Lower lobe of right lung (tissue), 2 donors: ENCODE measurements at regions not wholly inside any gene's neighbourhood (a gene's known extent, or its start where the extent isn't known, plus 50 kb on each side); places are given as distances from the start of the nearest gene placed in this dataset.

Experiments used
- ATAC-seq, 2 donors: fragments of 200-7000 bp; cut with Tn5 transposase; one replicate each; pipeline ENCODE4 v1.9.1; 2020 to 2022; ENCODE audit warnings: mild to moderate bottlenecking in 2 of 2, moderate library complexity in 2 of 2
- DNase-seq: peaks from one replicate; pipeline ENCODE4 v3.0.0-alpha.2; 2020
- H3K27ac ChIP-seq: fragments of 200-600 bp; one replicate; pipeline ENCODE4 v1.8.0; 2022
- H3K27me3 ChIP-seq: fragments of 200-600 bp; one replicate; pipeline ENCODE4 v1.8.0; 2022; ENCODE audit warnings: low read depth
- H3K36me3 ChIP-seq: fragments of 200-600 bp; one replicate; pipeline ENCODE4 v1.8.0; 2022; ENCODE audit warnings: mild to moderate bottlenecking
- H3K4me1 ChIP-seq: fragments of 200-600 bp; one replicate; pipeline ENCODE4 v1.8.0; 2022
- H3K4me3 ChIP-seq: fragments of 200-600 bp; one replicate; pipeline ENCODE4 v1.8.0; 2022; ENCODE audit warnings: mild to moderate bottlenecking
- H3K9me3 ChIP-seq: fragments of 200-600 bp; one replicate; pipeline ENCODE4 v1.8.0; 2022
- intact Hi-C: fragments of 100-400 bp; cut with DNase I; formaldehyde crosslinking; loops from one replicate; pipeline ENCODE4 v1.11.0; 2022
- TF ChIP-seq, protein P1 (sequence below): fragments of 200-600 bp; IDR thresholded peaks from one replicate; pipeline ENCODE4 v1.8.0; 2022; ENCODE audit warnings: antibody characterized with exemption, mild to moderate bottlenecking
- donor health status: DM: no; HTN: yes; CAD: no; lungs with severe emphysema.

DNA sequence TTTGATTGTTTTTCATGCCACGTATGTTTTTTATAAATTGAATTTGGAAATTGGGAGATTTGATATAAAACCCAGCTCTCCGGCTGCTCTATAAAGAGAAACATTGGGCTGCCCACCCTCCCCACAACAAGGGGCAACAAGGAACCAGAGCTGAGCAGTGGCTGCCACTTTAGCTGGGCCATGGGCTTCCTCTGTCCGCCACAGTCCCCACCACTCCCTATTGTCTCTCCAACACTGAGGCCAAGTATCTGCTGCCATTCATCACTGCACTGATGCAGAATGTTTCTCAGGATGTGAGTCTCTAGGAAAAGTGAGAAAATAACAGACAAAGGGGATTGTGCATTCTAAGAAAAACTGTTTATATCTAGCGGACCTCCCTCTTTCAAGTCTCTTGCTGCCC is 106.8 kb downstream of the LITAF start:
- ATAC-seq: no peak
- DNase-seq: no peak
- intact Hi-C loops: no loop called here

DNA sequence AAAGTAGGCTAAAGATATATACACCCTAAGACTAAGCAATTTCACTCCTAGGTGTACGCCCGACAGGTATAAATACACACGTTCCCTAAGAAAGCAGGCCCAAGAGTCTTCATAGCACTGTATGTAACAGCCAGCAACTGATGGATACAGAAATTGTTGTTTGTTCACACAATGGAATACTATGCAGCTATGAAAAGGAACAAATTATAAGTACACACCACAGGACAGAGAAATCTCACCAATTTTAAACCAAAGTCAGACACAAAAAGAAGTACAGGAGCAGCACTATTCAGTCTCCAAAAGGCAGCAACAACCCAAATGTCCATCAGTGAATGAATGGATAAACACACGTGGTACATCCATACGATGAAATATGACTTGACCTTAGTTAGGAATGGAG is 106.1 kb downstream of the LITAF start:
- no peaks in the 10 kb centered on the region for H3K4me1 ChIP-seq
- H3K4me3 ChIP-seq: no peak overlapping the region
- intact Hi-C loops: no loop called here
- DNase-seq (no peak), ATAC-seq (no peak)
- H3K27me3 ChIP-seq: no peaks in the 10 kb centered on the region
- TF ChIP-seq, protein P1, sequence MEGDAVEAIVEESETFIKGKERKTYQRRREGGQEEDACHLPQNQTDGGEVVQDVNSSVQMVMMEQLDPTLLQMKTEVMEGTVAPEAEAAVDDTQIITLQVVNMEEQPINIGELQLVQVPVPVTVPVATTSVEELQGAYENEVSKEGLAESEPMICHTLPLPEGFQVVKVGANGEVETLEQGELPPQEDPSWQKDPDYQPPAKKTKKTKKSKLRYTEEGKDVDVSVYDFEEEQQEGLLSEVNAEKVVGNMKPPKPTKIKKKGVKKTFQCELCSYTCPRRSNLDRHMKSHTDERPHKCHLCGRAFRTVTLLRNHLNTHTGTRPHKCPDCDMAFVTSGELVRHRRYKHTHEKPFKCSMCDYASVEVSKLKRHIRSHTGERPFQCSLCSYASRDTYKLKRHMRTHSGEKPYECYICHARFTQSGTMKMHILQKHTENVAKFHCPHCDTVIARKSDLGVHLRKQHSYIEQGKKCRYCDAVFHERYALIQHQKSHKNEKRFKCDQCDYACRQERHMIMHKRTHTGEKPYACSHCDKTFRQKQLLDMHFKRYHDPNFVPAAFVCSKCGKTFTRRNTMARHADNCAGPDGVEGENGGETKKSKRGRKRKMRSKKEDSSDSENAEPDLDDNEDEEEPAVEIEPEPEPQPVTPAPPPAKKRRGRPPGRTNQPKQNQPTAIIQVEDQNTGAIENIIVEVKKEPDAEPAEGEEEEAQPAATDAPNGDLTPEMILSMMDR: no peak
- no peaks in the 10 kb centered on the region for H3K36me3 ChIP-seq
- H3K27ac ChIP-seq: no peak overlapping the region
- no peaks in the 10 kb centered on the region for H3K9me3 ChIP-seq

More for the DNA sequence above, 106.8 kb downstream of the LITAF start:
- no peaks in the 10 kb centered on the region for H3K27me3 ChIP-seq
- H3K4me3 ChIP-seq: no peak overlapping the region
- no peaks in the 10 kb centered on the region for H3K4me1 ChIP-seq
- H3K36me3 ChIP-seq: no peaks in the 10 kb centered on the region
- no peak overlapping the region for H3K27ac ChIP-seq
- no peaks in the 10 kb centered on the region for H3K9me3 ChIP-seq
- TF ChIP-seq, protein P1: no peak

DNA sequence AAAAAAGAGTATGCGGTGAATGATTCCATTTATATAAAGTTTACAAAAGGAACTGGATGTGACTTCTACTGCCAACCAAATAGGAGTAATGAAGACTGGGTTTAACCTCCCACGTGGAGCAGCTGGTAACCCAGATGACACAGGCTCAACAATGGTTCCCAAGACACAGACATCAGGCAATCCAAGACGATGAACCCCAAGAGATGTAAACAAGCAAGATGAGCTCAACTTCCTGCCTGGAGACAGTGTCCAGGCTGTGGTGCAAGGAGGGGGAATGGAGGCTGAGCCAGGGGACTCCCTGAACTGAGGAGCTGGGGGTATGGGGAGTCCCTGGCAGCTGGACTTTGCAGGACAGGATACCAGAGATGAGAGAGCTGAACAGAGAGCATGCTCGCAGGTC is 104.7 kb downstream of the LITAF start:
- Histone ChIP-seq H3K36me3 (no peaks in the 10 kb centered on the region), H3K27ac (no peak overlapping the region), H3K4me1 (no peaks in the 10 kb centered on the region), H3K9me3 (no peaks in the 10 kb centered on the region), H3K4me3 (no peak overlapping the region), H3K27me3 (no peaks in the 10 kb centered on the region)
- ATAC-seq (no peak), DNase-seq (no peak)
- intact Hi-C loops: no loop called here
- TF ChIP-seq, protein P1: no peak

DNA sequence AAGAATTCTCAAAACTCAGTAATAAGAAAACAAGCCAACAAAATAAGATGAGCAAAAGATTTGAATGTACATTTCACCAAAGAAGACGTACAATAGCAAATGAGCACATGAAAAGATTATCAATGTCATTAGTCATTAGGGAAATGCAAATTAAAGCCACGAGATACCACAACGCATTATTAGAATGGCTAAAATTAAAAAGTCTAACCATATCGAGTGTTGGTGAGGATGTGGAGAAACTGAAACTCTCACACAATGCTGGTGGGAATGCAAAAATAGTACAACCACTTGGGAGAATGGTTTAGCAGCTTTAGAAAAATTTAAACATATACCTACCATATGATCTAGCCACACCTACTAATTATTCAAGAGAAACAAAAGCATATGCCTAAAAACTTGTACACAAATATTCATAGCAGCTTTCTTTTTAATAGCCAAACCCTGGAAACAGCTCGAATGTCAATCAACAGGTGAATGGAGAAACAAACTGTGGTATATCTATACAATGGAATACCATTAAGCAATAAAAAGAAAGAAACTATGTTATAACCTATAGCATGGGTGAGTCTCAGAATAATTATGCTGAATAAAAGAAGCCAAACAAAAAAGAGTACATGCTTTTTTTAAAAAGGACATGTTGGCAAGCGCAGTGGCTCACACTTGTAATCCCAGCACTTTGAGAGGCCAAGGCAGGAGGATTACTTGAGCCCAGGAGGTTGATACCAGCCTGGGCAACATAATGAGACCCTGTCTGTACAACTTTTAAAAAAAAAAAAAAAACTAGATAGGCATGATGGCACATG is 103.6 kb downstream of the LITAF start:
- H3K9me3 ChIP-seq: no peaks in the 10 kb centered on the region
- H3K36me3 ChIP-seq: no peaks in the 10 kb centered on the region
- no peak overlapping the region for H3K4me3 ChIP-seq
- TF ChIP-seq, protein P1: no peak
- no peaks in the 10 kb centered on the region for H3K27me3 ChIP-seq
- H3K4me1 ChIP-seq: no peaks in the 10 kb centered on the region
- ATAC-seq (no peak), DNase-seq (no peak)
- no peak overlapping the region for H3K27ac ChIP-seq
- intact Hi-C loops: no loop called here

DNA sequence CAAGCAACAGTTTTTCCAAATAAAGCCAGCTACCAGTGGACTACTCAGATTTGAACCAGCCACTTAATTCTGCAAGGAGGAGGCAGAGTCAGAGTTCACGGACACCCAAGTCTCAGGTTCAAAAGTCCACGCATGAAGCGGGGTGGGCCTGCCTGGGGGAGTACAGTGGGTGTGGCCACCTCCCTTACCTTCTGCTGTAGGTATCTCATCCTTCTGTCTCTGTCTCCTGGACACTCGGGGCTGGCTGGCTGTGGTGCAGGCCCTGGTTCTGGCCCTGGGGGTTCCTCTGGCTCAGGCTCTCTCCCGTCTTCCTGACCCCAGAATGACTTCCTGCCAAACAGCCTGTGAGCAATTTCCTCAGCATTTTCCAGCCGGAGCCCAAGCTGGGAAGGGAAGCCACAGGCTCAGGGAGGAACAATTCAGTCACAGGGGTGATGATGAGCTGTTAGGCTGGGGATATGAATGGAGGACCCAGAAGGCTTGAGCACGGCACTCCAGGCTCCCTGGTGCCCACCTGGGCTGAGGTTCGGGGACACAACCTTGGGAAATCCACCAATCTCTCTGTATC is 101.9 kb downstream of the LITAF start:
- Histone ChIP-seq H3K27me3 (no peaks in the 10 kb centered on the region), H3K4me3 (no peak overlapping the region), H3K9me3 (no peaks in the 10 kb centered on the region), H3K27ac (no peak overlapping the region), H3K4me1 (no peaks in the 10 kb centered on the region), H3K36me3 (no peaks in the 10 kb centered on the region)
- intact Hi-C loops: no loop called here
- TF ChIP-seq, protein P1: no peak
- no peak for DNase-seq
- ATAC-seq: no peak
